Transverse colon (tissue), 4 donors: ENCODE measurements at regions not wholly inside any gene's neighbourhood (a gene's known extent, or its start where the extent isn't known, plus 50 kb on each side); places are given as distances from the start of the nearest gene placed in this dataset.

Experiments
- DNase-seq: peaks from one replicate; pipeline ENCODE4 v3.0.0-alpha.2; 2019
- H3K27ac ChIP-seq, 4 donors: fragments of 200-600 bp; sonication (generic); 2 replicates each; pipeline ENCODE4 v1.5.1; 2016 to 2018; ENCODE audit warnings: inconsistent platforms in 4 of 4
- H3K27me3 ChIP-seq: fragments of 200-600 bp; sonication (generic); 2 replicates; pipeline ENCODE4 v1.5.1; 2017; ENCODE audit warnings: inconsistent platforms
- H3K36me3 ChIP-seq, 4 donors: fragments of 200-600 bp; sonication (generic); 2 replicates each; pipeline ENCODE4 v1.5.1; 2017 to 2019; ENCODE audit warnings: inconsistent platforms in 4 of 4
- H3K4me1 ChIP-seq, 4 donors: fragments of 200-600 bp; sonication (generic); 2 replicates each; pipeline ENCODE4 v1.5.1; 2017 to 2020; ENCODE audit warnings: inconsistent platforms in 4 of 4
- H3K4me3 ChIP-seq, 4 donors: fragments of 200-600 bp; sonication (generic); 1 replicate in 1 of 4; 2 replicates in 3 of 4; pipeline versions ENCODE4 v1.5.1 to v1.6.1; 2017 to 2019; ENCODE audit warnings: inconsistent platforms in 4 of 4
- H3K9me3 ChIP-seq, 2 donors: fragments of 200-600 bp; sonication (generic); 2 replicates each; pipeline ENCODE4 v1.5.1; 2017 to 2019; ENCODE audit warnings: inconsistent platforms in 2 of 2
- EP300 ChIP-seq: sonication (generic); formaldehyde crosslinking; IDR thresholded peaks from one replicate; pipeline ENCODE4 v1.6.1; 2017; ENCODE audit warnings: antibody characterized with exemption, low read depth
- POLR2A ChIP-seq: fragments of 450-650 bp; IDR thresholded peaks from one replicate; pipeline ENCODE4 v1.6.1; 2016; ENCODE audit warnings: antibody characterized with exemption, mild to moderate bottlenecking, moderate library complexity
- POLR2AphosphoS5 ChIP-seq, 3 donors: sonication (generic); formaldehyde crosslinking; IDR thresholded peaks; one replicate each; pipeline ENCODE4 v1.6.1; 2016; ENCODE audit warnings: antibody characterized with exemption in 3 of 3
- WGBS, 2 donors: methylation state at CpG; one replicate each; pipeline ENCODE4 v1.1.5; 2018; ENCODE audit warnings: low coverage in 1 of 2; 5-methylcytosine and 5-hydroxymethylcytosine counted together
- in situ Hi-C, 4 donors: fragments of 200-750 bp; cut with MboI; loops; one replicate each; pipeline versions ENCODE4 v1.15.0 to v1.15.1; 2017; ENCODE audit warnings: low sequenced_read_pairs in 3 of 4, low pct_ligation_motif_present in 1 of 4, low pct_unique_long_range_greater_than_20kb in 1 of 4
- intact Hi-C: fragments of 100-400 bp; cut with DNase I; formaldehyde crosslinking; loops from one replicate; pipeline ENCODE4 v1.15.1; 2023; ENCODE audit warnings: low total_unique reads
- TF ChIP-seq, protein P1 (sequence below), 5 experiments: fragments of 200-600 bp in 3 of 5; fragments of 450-650 bp in 2 of 5; sonication (generic) in 3 of 5; IDR thresholded peaks; 1 replicate in 2 of 5; 2 replicates in 3 of 5; pipeline ENCODE4 v1.5.1; 2016 to 2017; ENCODE audit warnings: antibody characterized with exemption in 5 of 5, inconsistent platforms in 3 of 5, mild to moderate bottlenecking in 2 of 5, moderate library complexity in 1 of 5

DNA sequence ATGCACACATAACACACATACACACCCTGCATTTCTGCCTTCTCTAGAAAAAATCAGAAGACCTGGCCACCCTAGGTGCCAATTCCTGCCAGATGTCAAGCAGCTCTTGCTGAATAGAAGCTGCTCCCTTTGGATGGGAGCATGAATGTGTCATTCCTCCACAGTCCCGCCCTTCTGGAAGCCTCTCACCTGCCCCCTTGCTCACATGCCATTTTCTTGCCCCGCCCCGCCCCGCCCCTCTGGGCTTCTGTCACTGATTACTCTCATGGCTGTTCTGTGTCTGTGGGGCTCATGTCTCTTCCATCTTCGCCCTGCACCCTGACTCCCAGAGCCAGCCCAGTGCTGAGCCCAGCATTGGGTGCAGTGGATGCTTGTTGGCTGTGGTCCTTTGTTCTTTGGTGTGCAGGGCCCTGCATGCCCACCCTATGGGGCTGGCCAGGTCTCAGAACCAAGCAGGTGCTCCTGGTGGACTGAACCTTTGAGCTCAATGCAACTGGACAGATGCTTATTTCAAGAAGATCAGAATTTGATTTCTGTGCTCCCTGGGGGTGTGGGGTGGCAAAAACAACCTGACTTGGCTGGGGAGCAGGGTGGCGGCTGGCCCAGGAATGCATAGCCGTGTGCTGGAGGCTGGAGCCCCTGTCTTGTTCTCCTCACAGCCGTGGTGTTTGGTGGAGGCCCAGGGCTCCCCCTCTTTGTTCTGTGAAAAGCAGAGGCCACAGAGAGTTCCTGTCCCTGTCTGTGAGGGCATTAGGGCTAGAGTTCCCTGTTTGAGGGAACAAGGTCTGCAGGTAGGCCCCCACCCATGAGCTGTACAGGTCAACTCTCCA is 140.6 kb upstream of the GLI2 start:
- H3K9me3 ChIP-seq, result no peaks in the 10 kb centered on the region
- 59 to 70% methylated on average over 2 to 8 of the region's 8 CpGs for WGBS, 2 donors
- in situ Hi-C loops (no loop called here), intact Hi-C loops (no loop called here)
- no peak overlapping the region for H3K27ac ChIP-seq
- H3K36me3 ChIP-seq, result no peaks in the 10 kb centered on the region
- no peaks in the 10 kb centered on the region for H3K4me1 ChIP-seq
- no peak overlapping the region for H3K4me3 ChIP-seq
- peak; percentile 43 for DNase-seq
- TF ChIP-seq POLR2A (no peak), POLR2AphosphoS5 (IDR thresholded peaks at IDR 0.05) (no peak), EP300 (no peak)
- TF ChIP-seq, protein P1, sequence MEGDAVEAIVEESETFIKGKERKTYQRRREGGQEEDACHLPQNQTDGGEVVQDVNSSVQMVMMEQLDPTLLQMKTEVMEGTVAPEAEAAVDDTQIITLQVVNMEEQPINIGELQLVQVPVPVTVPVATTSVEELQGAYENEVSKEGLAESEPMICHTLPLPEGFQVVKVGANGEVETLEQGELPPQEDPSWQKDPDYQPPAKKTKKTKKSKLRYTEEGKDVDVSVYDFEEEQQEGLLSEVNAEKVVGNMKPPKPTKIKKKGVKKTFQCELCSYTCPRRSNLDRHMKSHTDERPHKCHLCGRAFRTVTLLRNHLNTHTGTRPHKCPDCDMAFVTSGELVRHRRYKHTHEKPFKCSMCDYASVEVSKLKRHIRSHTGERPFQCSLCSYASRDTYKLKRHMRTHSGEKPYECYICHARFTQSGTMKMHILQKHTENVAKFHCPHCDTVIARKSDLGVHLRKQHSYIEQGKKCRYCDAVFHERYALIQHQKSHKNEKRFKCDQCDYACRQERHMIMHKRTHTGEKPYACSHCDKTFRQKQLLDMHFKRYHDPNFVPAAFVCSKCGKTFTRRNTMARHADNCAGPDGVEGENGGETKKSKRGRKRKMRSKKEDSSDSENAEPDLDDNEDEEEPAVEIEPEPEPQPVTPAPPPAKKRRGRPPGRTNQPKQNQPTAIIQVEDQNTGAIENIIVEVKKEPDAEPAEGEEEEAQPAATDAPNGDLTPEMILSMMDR (IDR thresholded peaks at IDR 0.05), result no peak
- no peaks in the 10 kb centered on the region for H3K27me3 ChIP-seq

DNA sequence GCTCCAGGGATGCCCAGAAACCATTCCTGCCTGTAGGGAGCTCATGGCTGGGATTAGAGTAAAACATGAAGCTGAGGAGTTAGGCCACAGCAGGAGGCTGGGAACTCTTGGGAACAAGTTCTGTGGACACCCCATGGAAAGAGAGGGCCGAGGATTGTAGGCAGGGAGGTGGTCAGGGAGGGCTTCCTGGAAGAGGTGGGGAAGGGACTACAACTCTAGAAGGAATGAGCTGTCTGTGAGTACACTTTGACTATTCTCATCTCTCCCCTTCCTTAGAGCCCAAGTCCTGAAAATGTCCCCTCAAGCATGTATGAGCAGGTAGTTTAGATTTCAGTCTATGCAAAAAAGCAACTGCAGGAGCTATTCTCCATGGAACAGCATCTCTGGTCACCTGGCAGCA is 139.9 kb upstream of the GLI2 start:
- H3K27me3 ChIP-seq, result no peaks in the 10 kb centered on the region
- 59 to 100% methylated on average over 1 of the region's 1 CpG for WGBS, 2 donors

DNA sequence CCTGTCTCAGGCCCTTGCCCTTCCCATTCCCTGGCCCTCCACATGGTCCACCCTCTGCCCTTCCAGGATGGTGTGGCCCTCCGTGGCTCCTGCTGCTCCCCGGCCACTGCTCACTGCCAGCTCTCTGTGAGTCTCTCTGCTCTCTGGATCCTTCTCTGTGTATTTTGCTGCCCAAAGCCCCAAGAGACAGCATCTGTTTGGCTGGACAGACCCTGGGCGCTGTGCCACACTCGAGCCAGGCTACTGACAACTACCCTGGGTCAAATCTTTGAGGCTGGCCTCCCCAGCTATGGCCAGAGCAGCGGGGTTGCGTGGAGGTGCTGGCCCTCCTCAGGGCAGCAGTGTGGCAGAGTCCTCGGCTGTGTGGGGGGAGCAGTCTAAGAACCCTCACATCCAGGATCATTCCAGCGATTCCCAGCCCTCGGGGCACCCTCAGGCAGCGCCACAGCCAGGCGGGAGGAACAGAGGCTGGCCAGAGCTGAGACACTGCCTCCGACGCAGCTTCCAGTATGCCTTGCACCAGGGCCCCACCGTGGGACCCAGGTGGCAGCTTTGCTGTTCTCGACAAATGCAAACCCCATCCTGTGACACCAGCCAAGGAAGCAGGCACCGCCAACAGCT is 139.4 kb upstream of the GLI2 start:
- intact Hi-C loops, result no loop called here
- no peak for DNase-seq

More for the DNA sequence above, 139.9 kb upstream of the GLI2 start:
- in situ Hi-C loops, result no loop called here
- H3K27ac ChIP-seq, result no peak overlapping the region
- no peak overlapping the region for H3K4me3 ChIP-seq
- no peaks in the 10 kb centered on the region for H3K36me3 ChIP-seq
- TF ChIP-seq, protein P1 (IDR thresholded peaks at IDR 0.05), result no peak
- no peak for TF ChIP-seq EP300
- no peak for TF ChIP-seq POLR2A
- no peak for TF ChIP-seq POLR2AphosphoS5 (IDR thresholded peaks at IDR 0.05)
- no peak for DNase-seq
- H3K4me1 ChIP-seq, result no peaks in the 10 kb centered on the region
- intact Hi-C loops, result no loop called here
- H3K9me3 ChIP-seq, result no peaks in the 10 kb centered on the region

DNA sequence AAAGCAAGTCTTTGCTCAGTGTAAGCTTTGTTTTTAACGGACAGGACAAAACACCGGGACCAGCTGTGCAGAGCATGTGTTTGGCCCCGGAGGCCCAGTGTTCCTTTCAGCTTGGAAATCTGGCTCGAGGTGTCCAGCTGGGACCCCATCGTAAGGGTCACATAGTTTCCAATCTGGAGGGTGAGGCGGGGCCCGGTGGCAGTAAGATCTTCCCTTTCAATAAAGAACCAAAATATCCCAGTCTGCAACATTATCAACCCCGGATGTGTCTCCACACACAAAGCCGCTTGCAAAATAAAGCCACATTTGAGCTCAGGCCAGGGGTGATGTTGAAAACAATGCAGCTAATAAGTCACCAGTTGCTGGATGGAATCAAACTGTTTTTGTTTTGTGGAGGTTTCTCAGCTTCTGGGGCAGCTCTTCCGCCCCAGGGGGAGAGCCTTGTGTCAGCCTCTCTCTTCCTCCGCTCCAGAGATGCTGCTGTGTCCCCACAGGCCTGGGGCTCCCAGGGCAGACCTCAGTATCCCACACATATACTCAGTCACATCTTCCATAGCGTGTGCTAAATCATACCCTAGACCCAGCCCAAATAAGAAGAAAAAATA is 138.6 kb upstream of the GLI2 start:
- in situ Hi-C loops (no loop called here), intact Hi-C loops (no loop called here)
- TF ChIP-seq, protein P1 (IDR thresholded peaks at IDR 0.05), result no peak
- TF ChIP-seq EP300 (no peak), POLR2A (no peak), POLR2AphosphoS5 (IDR thresholded peaks at IDR 0.05) (peak in 1 of 3 donors; percentile 17)
- Histone ChIP-seq H3K27ac (peak overlapping the region in 1 of 4 donors; percentile 3), H3K9me3 (no peaks in the 10 kb centered on the region), H3K36me3 (no peaks in the 10 kb centered on the region), H3K27me3 (no peaks in the 10 kb centered on the region), H3K4me1 (no peaks in the 10 kb centered on the region), H3K4me3 (no peak overlapping the region)
- peak; percentile 19 for DNase-seq
- WGBS, 2 donors, result 69 to 93% methylated on average over 5 to 12 of the region's 12 CpGs

More for the DNA sequence above, 139.4 kb upstream of the GLI2 start:
- Histone ChIP-seq H3K9me3 (no peaks in the 10 kb centered on the region), H3K27ac (peak overlapping the region in 2 of 4 donors; percentile 0 to 3), H3K27me3 (no peaks in the 10 kb centered on the region), H3K4me3 (no peak overlapping the region), H3K4me1 (no peaks in the 10 kb centered on the region), H3K36me3 (no peaks in the 10 kb centered on the region)
- WGBS, 2 donors, result 87 to 100% methylated on average over 1 to 16 of the region's 16 CpGs
- no peak for TF ChIP-seq POLR2AphosphoS5 (IDR thresholded peaks at IDR 0.05)
- no peak for TF ChIP-seq POLR2A
- TF ChIP-seq, protein P1 (IDR thresholded peaks at IDR 0.05), result no peak
- TF ChIP-seq EP300, result no peak
- in situ Hi-C loops, result no loop called here
